ENCODE measurements at regions not wholly inside any gene's neighbourhood (a gene's known extent, or its start where the extent isn't known, plus 50 kb on each side); places are given as distances from the start of the nearest gene placed in this dataset.
A peak's percentile ranks its signal among the peaks of the same experiment; 100 is the strongest.

DNA sequence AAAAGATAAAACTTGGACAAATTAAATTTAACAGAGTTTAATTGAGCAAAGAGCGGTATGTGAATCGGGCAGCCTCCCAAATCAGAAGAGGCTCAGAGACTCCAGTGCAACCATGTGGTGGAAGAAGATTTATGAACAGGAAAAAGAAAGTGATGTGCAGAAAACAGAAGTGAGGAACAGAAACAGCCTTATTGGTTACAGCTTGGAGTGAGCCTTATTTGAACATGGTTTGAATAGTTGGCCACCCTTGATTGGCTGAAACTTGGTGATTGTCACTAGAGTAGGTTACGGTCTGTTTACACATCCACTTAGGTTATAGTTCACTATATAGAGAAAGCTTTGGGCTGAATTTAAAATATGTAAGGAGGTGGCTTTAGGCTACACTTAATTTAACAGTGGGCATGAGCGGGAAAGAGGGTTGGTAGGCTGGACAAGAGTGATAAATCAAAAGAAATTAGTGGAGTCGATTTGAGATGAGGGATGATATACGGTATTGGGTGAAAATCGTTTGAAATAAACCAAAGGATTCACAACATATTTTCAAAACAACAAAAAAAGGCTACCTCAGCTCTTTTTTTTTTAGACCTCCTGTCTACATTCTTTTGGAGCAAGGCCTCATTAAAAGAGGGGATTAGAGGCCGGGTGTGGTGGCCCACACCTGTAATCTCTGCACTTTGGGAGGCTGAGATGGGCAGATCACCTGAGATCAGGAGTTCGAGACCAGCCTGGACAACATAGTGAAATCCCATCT is 84.3 kb upstream of the PREP start:
- TF ChIP-seq, protein P1, sequence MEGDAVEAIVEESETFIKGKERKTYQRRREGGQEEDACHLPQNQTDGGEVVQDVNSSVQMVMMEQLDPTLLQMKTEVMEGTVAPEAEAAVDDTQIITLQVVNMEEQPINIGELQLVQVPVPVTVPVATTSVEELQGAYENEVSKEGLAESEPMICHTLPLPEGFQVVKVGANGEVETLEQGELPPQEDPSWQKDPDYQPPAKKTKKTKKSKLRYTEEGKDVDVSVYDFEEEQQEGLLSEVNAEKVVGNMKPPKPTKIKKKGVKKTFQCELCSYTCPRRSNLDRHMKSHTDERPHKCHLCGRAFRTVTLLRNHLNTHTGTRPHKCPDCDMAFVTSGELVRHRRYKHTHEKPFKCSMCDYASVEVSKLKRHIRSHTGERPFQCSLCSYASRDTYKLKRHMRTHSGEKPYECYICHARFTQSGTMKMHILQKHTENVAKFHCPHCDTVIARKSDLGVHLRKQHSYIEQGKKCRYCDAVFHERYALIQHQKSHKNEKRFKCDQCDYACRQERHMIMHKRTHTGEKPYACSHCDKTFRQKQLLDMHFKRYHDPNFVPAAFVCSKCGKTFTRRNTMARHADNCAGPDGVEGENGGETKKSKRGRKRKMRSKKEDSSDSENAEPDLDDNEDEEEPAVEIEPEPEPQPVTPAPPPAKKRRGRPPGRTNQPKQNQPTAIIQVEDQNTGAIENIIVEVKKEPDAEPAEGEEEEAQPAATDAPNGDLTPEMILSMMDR (conservative IDR thresholded peaks at IDR 0.05; ENCODE audit: low read depth, low read length): no peak
- no peak for DNase-seq (ENCODE audit: low read depth)
- no peak overlapping the region for H3K4me3 ChIP-seq (ENCODE audit: low read depth, low read length)

DNA sequence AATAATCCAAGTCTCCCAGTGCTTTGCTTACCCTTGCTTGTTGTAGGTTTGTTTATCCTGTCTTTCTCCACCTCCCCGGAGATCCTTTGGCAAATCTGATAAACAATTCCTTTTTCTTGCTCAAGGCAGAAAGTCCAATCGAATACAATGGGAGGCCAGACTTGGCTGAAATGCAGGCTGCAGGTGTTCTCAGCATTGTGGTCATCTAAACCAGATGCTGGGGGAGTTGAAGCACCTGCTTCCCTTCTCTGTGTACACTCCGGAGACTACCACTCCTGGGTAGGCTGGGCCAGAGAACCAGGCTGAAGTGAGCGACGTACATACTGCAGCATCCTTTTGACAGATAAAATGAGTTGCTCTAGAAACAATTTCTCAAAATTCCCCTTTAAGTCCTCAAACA is 82.6 kb upstream of the PREP start:
- TF ChIP-seq, protein P1 (conservative IDR thresholded peaks at IDR 0.05; ENCODE audit: low read depth, low read length): no peak

DNA sequence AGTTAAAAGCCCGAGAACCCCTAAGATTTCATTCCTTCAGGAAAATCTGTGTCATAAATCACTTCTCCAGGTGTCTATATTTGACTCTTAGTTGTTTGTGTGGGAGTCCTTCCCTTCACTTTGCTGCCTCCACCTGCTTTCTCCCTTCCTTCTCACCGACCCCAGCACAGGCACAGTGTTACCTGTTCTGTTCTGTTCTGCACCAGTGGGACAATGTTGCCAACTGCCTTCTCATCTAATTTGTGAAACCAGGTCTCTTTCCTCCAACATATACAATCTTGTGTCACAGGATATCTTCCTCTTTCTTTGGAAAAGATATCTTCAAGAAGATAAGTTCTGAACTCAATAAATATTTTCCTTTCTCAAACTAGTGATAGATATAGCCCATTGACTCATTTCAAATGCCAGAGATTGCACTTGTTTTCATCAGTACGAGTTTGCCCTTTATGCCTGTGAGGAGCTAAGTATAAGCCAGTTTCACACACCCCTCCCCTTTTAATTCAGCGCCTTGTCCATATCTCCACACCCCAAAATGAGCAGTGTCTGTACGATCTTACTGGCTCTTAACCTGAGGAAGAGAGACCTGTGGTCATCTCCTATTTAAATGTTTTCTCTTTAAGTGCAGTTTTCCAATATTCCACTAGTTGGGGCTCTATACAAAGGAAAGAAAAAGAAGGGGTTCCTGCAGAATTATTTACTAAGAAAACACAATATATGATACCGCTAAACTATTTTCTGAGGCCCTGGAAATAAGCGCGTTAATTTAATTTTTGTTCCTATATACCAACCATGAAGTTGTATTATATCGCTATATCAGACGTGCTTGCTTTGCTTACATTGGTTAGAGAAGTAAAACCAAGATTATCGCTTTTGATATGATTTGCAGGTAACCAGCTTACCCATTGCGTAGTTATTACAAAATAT is 81.6 kb upstream of the PREP start:
- TF ChIP-seq, protein P1 (conservative IDR thresholded peaks at IDR 0.05; ENCODE audit: low read depth, low read length): peak; percentile 76
- peak; percentile 64 for DNase-seq (ENCODE audit: low read depth)

More for the DNA sequence above, 82.6 kb upstream of the PREP start:
- DNase-seq (ENCODE audit: low read depth): no peak
- no peak overlapping the region for H3K4me3 ChIP-seq (ENCODE audit: low read depth, low read length)

DNA sequence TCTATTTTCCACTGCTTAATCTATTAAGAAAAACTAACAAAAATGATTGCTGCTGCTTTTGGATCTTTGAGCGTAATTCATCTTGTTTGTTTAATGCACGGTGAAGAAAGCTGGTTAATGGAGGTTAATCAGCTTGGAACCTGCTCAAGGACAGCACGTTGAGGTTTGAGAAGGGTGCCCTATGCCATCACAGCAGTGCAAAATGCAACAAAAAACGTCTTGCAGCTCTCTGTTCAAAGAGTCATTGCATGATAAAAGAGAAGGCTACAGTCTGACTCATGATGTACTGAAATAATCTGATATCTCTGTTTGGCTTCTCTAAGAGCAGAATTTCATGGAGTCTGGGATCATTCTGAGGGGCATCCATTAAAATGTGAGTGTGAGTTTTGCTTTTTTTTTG is 80.6 kb upstream of the PREP start:
- DNase-seq (ENCODE audit: low read depth): peak; percentile 56
- TF ChIP-seq, protein P1 (conservative IDR thresholded peaks at IDR 0.05; ENCODE audit: low read depth, low read length): no peak
- no peak overlapping the region for H3K4me3 ChIP-seq (ENCODE audit: low read depth, low read length)

More for the DNA sequence above, 81.6 kb upstream of the PREP start:
- no peak overlapping the region for H3K4me3 ChIP-seq (ENCODE audit: low read depth, low read length)

DNA sequence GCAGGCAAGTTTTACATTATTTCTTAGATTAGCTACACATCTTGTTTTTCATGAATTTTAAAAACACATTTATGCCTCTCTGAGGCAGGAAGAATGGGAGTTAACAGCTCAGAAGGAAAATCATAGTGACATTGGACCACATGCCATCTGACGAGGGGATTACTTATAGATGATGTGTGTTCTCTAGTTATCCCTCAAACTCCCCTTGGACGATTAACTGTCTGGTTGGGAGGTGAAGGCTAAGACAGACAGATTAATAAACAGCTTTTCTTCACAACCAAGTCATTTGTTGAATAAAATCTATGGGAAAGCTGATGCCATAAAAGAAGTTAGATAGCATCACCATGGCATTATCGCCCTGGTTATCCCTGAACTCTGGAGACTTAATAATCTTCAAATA is 80.0 kb upstream of the PREP start:
- TF ChIP-seq, protein P1 (conservative IDR thresholded peaks at IDR 0.05; ENCODE audit: low read depth, low read length): no peak
- H3K4me3 ChIP-seq (ENCODE audit: low read depth, low read length): no peak overlapping the region
- no peak for DNase-seq (ENCODE audit: low read depth)

DNA sequence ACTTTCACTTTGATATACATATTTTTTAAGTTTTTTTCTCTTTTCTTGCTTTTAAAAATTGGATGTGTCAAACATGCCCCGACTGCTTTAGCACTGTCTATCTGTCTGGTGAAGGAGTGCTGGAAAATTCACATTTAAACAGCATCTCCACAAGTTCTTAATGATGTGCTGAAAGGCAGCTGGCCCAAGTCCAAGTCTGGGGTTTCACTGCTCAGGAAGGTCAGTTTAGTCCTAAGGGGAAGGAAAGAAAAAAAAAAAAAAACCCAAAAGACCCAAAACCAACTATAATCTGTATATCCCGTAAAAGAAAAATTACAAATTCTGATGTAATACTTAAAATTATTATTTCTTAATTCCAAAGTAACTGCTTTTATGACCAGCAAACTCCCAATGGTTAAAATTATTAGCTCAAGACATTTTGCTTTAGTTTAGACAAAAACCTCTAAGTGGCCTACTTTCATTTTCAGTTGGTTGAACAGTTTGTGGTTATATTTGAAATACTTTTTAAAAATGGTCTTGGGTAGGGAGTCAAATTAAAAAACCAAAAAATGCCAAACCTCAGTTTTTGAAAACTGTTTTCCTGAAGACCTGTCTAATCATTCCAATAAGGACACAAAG is 79.5 kb upstream of the PREP start:
- peak; percentile 72 for DNase-seq (ENCODE audit: low read depth)
- TF ChIP-seq, protein P1 (conservative IDR thresholded peaks at IDR 0.05; ENCODE audit: low read depth, low read length): no peak
- H3K4me3 ChIP-seq (ENCODE audit: low read depth, low read length): no peak overlapping the region

Data from choroid plexus epithelial cell (primary cell).